ENCODE measurements at regions not wholly inside any gene's neighbourhood (a gene's known extent, or its start where the extent isn't known, plus 50 kb on each side); places are given as distances from the start of the nearest gene placed in this dataset. TPM values are rescaled to one million over a fixed set of nuclear protein-coding genes. Genes with fewer than 3 reads are reported as not detected.
"Not testable (repeated sequence)": the region's sequence is repeated elsewhere in the genome, so short reads cannot be mapped to it uniquely, and the experiment has no call there.

- not testable (repeated sequence) for DNase-seq (ENCODE audit: low spot score)
These were observed 627.5 kb downstream of the RPIA start for GRCh38 chr2:89318990-89319389.

DNA sequence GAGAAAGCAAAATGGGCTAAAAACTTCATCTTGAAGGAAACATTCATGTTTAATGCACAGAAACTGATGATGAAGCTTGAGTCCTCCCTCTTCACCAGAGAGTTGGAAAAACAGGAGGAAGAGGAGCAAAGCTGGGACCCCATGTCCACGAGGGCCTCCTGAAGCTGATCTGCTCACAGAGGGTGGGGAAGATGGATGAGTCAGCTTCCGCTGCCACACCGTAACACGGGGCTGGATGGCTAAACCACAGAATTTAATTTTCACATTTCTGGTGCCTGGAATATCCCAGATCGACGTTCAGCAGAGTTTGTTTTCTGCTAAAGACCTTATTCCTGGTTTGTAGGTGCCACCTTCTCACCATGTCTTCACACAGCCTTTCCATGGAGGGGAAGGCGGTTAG is 634.4 kb downstream of the RPIA start:
- intact Hi-C loops (cut with DNase I); DNase-seq (ENCODE audit: low spot score): not testable (repeated sequence)

More at GRCh38 chr2:89318990-89319389, 627.5 kb downstream of the RPIA start:
- intact Hi-C loops (cut with DNase I) = not testable (repeated sequence)

- intact Hi-C loops (cut with DNase I); DNase-seq (ENCODE audit: low spot score): not testable (repeated sequence)
These were observed 635.0 kb downstream of the RPIA start for GRCh38 chr2:89326455-89326854.

DNA sequence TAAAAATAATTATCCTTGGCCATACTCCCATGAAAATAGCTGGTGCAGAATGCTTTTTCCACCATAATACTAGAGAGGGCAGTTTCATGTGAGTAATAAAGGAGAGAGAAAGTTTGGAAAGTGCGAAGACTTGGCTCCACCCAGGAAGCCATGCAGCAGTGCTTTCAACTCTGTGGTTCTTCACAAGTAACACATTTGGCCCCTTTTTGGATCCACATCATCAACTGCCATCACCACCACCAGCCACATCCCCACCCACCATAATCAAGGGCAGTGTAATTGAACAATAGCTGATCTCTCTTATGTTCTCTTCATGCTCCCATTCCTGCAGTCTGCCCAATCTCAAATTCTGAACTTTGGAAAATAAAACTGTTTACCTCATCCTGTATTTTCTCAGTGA is 637.3 kb downstream of the RPIA start:
- intact Hi-C loops (cut with DNase I); DNase-seq (ENCODE audit: low spot score): not testable (repeated sequence)

Small RNAs in the stretch of these regions (microRNA-seq; reads per million reads assigned to microRNA genes)
- gene MIR4436A = not detected
